C4-2B (cell line): ENCODE measurements at regions not wholly inside any gene's neighbourhood (a gene's known extent, or its start where the extent isn't known, plus 50 kb on each side); places are given as distances from the start of the nearest gene placed in this dataset.

Experiments used
- H3K27ac ChIP-seq: fragments of 450-650 bp; 2 replicates; pipeline ENCODE4 v1.5.1; 2017
- ZFX ChIP-seq: fragments of 450-650 bp; IDR thresholded peaks from 2 replicates; pipeline ENCODE4 v1.6.1; 2017
- TF ChIP-seq, protein P1 (sequence below): fragments of 450-650 bp; conservative IDR thresholded peaks from 2 replicates; pipeline ENCODE4 v1.5.1; 2017; ENCODE audit warnings: mild to moderate bottlenecking

- TF ChIP-seq, protein P1, sequence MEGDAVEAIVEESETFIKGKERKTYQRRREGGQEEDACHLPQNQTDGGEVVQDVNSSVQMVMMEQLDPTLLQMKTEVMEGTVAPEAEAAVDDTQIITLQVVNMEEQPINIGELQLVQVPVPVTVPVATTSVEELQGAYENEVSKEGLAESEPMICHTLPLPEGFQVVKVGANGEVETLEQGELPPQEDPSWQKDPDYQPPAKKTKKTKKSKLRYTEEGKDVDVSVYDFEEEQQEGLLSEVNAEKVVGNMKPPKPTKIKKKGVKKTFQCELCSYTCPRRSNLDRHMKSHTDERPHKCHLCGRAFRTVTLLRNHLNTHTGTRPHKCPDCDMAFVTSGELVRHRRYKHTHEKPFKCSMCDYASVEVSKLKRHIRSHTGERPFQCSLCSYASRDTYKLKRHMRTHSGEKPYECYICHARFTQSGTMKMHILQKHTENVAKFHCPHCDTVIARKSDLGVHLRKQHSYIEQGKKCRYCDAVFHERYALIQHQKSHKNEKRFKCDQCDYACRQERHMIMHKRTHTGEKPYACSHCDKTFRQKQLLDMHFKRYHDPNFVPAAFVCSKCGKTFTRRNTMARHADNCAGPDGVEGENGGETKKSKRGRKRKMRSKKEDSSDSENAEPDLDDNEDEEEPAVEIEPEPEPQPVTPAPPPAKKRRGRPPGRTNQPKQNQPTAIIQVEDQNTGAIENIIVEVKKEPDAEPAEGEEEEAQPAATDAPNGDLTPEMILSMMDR = no peak
- TF ChIP-seq ZFX = no peak
- peak overlapping the region; percentile 92 for H3K27ac ChIP-seq
Observed at GRCh38 chr6:1250489-1251197, 61.3 kb upstream of the FOXQ1 start.

GRCh38 chr6:1247894-1248293 lies 64.0 kb upstream of the FOXQ1 start:
- TF ChIP-seq, protein P1 = no peak
- no peak for TF ChIP-seq ZFX
- H3K27ac ChIP-seq = no peak overlapping the region

DNA sequence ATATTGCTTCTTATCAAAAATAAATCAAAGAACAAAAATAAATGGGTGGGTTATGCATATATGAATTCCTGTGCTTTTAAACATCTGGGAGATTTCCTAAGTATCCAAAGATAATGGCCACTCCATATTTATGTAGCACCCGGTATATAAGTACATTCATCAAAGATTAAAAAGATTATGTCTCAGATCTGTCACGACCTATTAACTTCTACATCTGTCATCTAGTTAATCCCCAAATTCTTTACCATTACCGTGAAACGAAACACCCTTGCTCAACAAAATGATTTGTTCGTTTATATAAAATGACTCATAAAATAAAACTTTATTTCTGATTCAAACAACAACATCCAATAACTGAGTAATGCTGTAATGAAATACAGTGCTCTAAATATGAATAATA lies 64.8 kb upstream of the FOXQ1 start:
- TF ChIP-seq, protein P1 = no peak
- TF ChIP-seq ZFX = no peak
- no peak overlapping the region for H3K27ac ChIP-seq

DNA sequence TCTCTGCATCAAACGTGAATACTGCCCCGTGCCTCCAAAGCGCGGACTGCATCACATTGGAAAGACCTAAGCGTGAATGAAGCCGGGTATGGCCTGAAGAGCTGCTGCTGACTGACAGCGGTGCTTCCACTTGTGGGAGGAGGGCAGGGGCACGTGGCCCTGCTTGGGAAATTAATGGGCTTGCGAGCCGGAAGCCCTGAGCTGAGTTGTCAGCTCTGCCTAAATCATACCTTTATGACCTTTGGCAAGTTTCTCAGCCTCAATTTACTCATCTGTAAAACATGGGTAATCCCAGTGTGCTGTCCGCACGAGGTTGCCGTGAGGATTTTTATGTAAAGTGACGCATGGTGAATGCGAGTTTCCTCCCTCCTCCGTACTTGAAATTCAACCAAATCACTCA lies 67.0 kb upstream of the FOXQ1 start:
- H3K27ac ChIP-seq = no peak overlapping the region
- TF ChIP-seq ZFX = no peak
- TF ChIP-seq, protein P1 = no peak

DNA sequence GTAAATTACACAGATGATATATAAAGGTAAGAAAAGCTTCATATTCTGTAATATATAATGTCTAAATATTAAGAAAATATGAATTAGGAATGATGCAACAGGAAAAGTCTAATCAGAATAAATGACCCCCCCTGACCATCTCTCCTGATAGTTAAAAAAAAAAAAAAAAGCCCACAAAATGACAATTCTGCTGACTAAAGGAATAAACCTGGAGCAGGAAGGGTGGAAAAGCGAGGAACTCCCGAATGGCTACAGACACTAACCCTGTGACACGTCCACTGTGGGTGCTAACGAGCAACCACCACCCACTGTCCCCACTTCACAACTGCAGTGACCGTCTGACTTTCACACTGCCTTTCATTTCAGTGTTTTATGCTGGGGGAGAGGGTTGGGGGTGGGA lies 67.6 kb upstream of the FOXQ1 start:
- no peak overlapping the region for H3K27ac ChIP-seq
- TF ChIP-seq ZFX = no peak
- TF ChIP-seq, protein P1 = no peak

- TF ChIP-seq, protein P1 = no peak
- no peak for TF ChIP-seq ZFX
Observed at GRCh38 chr6:1242446-1242845, 69.5 kb upstream of the FOXQ1 start.

GRCh38 chr6:1242021-1242420 lies 69.9 kb upstream of the FOXQ1 start:
- TF ChIP-seq, protein P1 = no peak
- TF ChIP-seq ZFX = no peak
- no peak overlapping the region for H3K27ac ChIP-seq

More at GRCh38 chr6:1242446-1242845, 69.5 kb upstream of the FOXQ1 start:
- no peak overlapping the region for H3K27ac ChIP-seq
